CD4-positive, alpha-beta memory T cell (primary cell): ENCODE measurements at regions not wholly inside any gene's neighbourhood (a gene's known extent, or its start where the extent isn't known, plus 50 kb on each side); places are given as distances from the start of the nearest gene placed in this dataset.
A peak's percentile ranks its signal among the peaks of the same experiment; 100 is the strongest.

Source experiments
- CTCF ChIA-PET: fragments of 350-600 bp; sonication (Branson Sonifier 250); formaldehyde crosslinking; loops from one replicate; lab custom pipeline; 2021; ENCODE audit warnings: inconsistent platforms; ENCODE audit not compliant: partially characterized antibody; lab: Charles Lee
- POLR2A ChIA-PET: fragments of 350-600 bp; sonication (Branson Sonifier 250); formaldehyde crosslinking; loops from one replicate; lab custom pipeline; 2021; ENCODE audit not compliant: partially characterized antibody; lab: Charles Lee
- DNase-seq, 5 donors: peaks; one replicate each; pipeline versions ENCODE4 v3.0.0 to v3.0.0-alpha.2; 2020 to 2022; ENCODE audit warnings: mixed read lengths in 1 of 5
- H3K27ac ChIP-seq: one replicate; pipeline ENCODE4 v1.7.0; 2013; ENCODE audit warnings: low read depth, low read length
- H3K27me3 ChIP-seq: 2 replicates; pipeline ENCODE4 v1.7.0; 2013; ENCODE audit warnings: mild to moderate bottlenecking, low read length, moderate library complexity; ENCODE audit not compliant: insufficient read depth
- H3K36me3 ChIP-seq: 2 replicates; pipeline ENCODE4 v1.7.0; 2013; ENCODE audit warnings: mild to moderate bottlenecking, low read length, moderate library complexity; ENCODE audit not compliant: insufficient read depth
- H3K4me1 ChIP-seq: 2 replicates; pipeline ENCODE4 v1.7.0; 2013; ENCODE audit warnings: mild to moderate bottlenecking, low read length, moderate library complexity; ENCODE audit not compliant: insufficient read depth
- H3K4me3 ChIP-seq, 2 donors: one replicate each; pipeline ENCODE4 v1.7.0; 2013; ENCODE audit warnings: low read length in 2 of 2, mild to moderate bottlenecking in 1 of 2
- H3K9me3 ChIP-seq, 2 donors: one replicate each; pipeline ENCODE4 v1.7.0; 2013; ENCODE audit warnings: low read length in 2 of 2, control low read depth in 1 of 2; ENCODE audit not compliant: control insufficient read depth in 1 of 2
- H3K27ac Mint-ChIP-seq, 7 donors: one replicate each; pipeline ENCODE4 v1.8.0; 2020 to 2021; ENCODE audit warnings: mixed read lengths in 7 of 7, mild to moderate bottlenecking in 6 of 7, inconsistent platforms in 3 of 7, moderate library complexity in 3 of 7
- H3K27me3 Mint-ChIP-seq, 2 donors: one replicate each; pipeline ENCODE4 v1.8.0; 2020 to 2021; ENCODE audit warnings: mixed read lengths in 2 of 2
- H3K36me3 Mint-ChIP-seq, 2 donors: one replicate each; pipeline ENCODE4 v1.8.0; 2020 to 2021; ENCODE audit warnings: mixed read lengths in 2 of 2, inconsistent platforms in 1 of 2, mild to moderate bottlenecking in 1 of 2
- H3K4me1 Mint-ChIP-seq, 4 donors: one replicate each; pipeline ENCODE4 v1.8.0; 2020 to 2021; ENCODE audit warnings: mixed read lengths in 4 of 4, mild to moderate bottlenecking in 1 of 4
- H3K4me3 Mint-ChIP-seq, 8 donors: one replicate each; pipeline ENCODE4 v1.8.0; 2020 to 2021; ENCODE audit warnings: mixed read lengths in 8 of 8, mild to moderate bottlenecking in 7 of 8, moderate library complexity in 6 of 8, inconsistent platforms in 3 of 8
- H3K9me3 Mint-ChIP-seq, 8 donors: one replicate each; pipeline ENCODE4 v1.8.0; 2020 to 2021; ENCODE audit warnings: mixed read lengths in 8 of 8, mild to moderate bottlenecking in 5 of 8, inconsistent platforms in 3 of 8, moderate library complexity in 1 of 8
- intact Hi-C: fragments of 100-400 bp; cut with micrococcal nuclease; formaldehyde crosslinking; loops from one replicate; pipeline ENCODE4 v1.15.1; 2023

DNA sequence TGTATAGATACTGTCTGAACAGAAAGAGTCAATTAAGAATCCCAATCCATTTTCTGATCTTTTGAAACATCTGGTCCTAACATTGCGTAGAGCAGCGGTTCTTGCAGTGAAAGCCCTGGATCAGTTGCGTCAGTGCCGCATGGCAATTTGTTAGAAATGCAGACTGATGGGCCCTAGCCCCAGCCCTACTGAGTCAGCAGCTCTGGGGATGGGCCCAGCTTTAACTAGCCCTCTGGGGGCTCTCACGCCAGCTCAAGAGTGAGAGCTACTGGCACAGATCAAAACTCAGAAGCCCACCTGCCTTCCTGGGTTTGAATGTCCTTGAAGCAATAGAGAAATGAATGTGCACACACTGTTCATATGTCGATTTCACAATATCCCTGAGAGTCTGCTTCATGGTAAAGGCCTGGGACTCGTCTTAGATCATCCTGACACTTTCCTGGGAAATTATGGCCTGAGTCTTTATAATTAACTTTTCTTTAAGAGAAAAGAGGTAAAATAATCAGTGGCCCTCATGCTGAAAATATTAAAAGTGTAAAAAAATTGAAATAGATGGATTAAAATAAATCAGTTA lies 206.8 kb upstream of the TMTC4 start:
- H3K4me3 Mint-ChIP-seq, result no peak overlapping the region
- no peaks in the 10 kb centered on the region for H3K4me1 ChIP-seq
- CTCF ChIA-PET, result no interaction called here
- peaks cover 2 to 6% of the 10 kb centered on the region in 2 donors for H3K27me3 Mint-ChIP-seq
- H3K9me3 ChIP-seq, result no peaks in the 10 kb centered on the region
- H3K27ac Mint-ChIP-seq, result no peak overlapping the region
- no peak for DNase-seq
- no peaks in the 10 kb centered on the region for H3K36me3 ChIP-seq
- H3K36me3 Mint-ChIP-seq, result no peaks in the 10 kb centered on the region
- H3K27ac ChIP-seq, result no peak overlapping the region
- no peaks in the 10 kb centered on the region for H3K27me3 ChIP-seq
- no peaks in the 10 kb centered on the region for H3K4me1 Mint-ChIP-seq
- POLR2A ChIA-PET, result no interaction called here
- H3K4me3 ChIP-seq, result no peak overlapping the region
- intact Hi-C loops, result no loop called here
- peaks cover 0 to 7% (median 3%) of the 10 kb centered on the region in 8 donors for H3K9me3 Mint-ChIP-seq

GRCh38 chr13:100880166-100880565 lies 205.6 kb upstream of the TMTC4 start:
- Mint-ChIP-seq H3K27ac (no peak overlapping the region), H3K27me3 (peaks cover 5 to 9% of the 10 kb centered on the region in 2 donors), H3K4me1 (no peaks in the 10 kb centered on the region), H3K36me3 (no peaks in the 10 kb centered on the region), H3K9me3 (peaks cover 0 to 12% (median 6%) of the 10 kb centered on the region in 8 donors), H3K4me3 (no peak overlapping the region)
- no peaks in the 10 kb centered on the region for H3K27me3 ChIP-seq
- POLR2A ChIA-PET, result no interaction called here
- H3K4me1 ChIP-seq, result no peaks in the 10 kb centered on the region
- no peak overlapping the region for H3K4me3 ChIP-seq
- no peak overlapping the region for H3K27ac ChIP-seq
- H3K9me3 ChIP-seq, result no peaks in the 10 kb centered on the region
- H3K36me3 ChIP-seq, result no peaks in the 10 kb centered on the region
- CTCF ChIA-PET, result no interaction called here
- intact Hi-C loops, result no loop called here
- no peak for DNase-seq

- H3K4me1 ChIP-seq, result no peaks in the 10 kb centered on the region
- no peaks in the 10 kb centered on the region for H3K4me1 Mint-ChIP-seq
- peaks cover 5 to 11% of the 10 kb centered on the region in 2 donors for H3K27me3 Mint-ChIP-seq
- H3K36me3 Mint-ChIP-seq, result no peaks in the 10 kb centered on the region
- H3K36me3 ChIP-seq, result no peaks in the 10 kb centered on the region
- H3K27me3 ChIP-seq, result no peaks in the 10 kb centered on the region
- DNase-seq, result no peak
- H3K4me3 Mint-ChIP-seq, result no peak overlapping the region
- intact Hi-C loops, result no loop called here
- CTCF ChIA-PET, result no interaction called here
- no peak overlapping the region for H3K27ac ChIP-seq
- no peaks in the 10 kb centered on the region for H3K9me3 ChIP-seq
- POLR2A ChIA-PET, result no interaction called here
- no peak overlapping the region for H3K27ac Mint-ChIP-seq
- H3K9me3 Mint-ChIP-seq, result peaks cover 0 to 16% (median 6%) of the 10 kb centered on the region in 8 donors
- H3K4me3 ChIP-seq, result no peak overlapping the region
These were observed 204.7 kb upstream of the TMTC4 start for GRCh38 chr13:100879255-100879654.

GRCh38 chr13:100876044-100876403 lies 201.4 kb upstream of the TMTC4 start:
- Mint-ChIP-seq H3K9me3 (peaks cover 0 to 19% (median 6%) of the 10 kb centered on the region in 8 donors), H3K27me3 (peaks cover 5 to 10% of the 10 kb centered on the region in 2 donors), H3K4me1 (no peaks in the 10 kb centered on the region), H3K27ac (peak overlapping the region in 1 of 7 donors; percentile 43), H3K36me3 (no peaks in the 10 kb centered on the region), H3K4me3 (no peak overlapping the region)
- Histone ChIP-seq H3K27me3 (no peaks in the 10 kb centered on the region), H3K4me3 (no peak overlapping the region), H3K4me1 (no peaks in the 10 kb centered on the region), H3K27ac (no peak overlapping the region), H3K9me3 (no peaks in the 10 kb centered on the region), H3K36me3 (no peaks in the 10 kb centered on the region)
- ChIA-PET POLR2A (no interaction called here), CTCF (no interaction called here)
- intact Hi-C loops, result no loop called here
- no peak for DNase-seq

- Histone ChIP-seq H3K9me3 (no peaks in the 10 kb centered on the region), H3K27ac (no peak overlapping the region), H3K36me3 (no peaks in the 10 kb centered on the region), H3K4me3 (no peak overlapping the region), H3K27me3 (no peaks in the 10 kb centered on the region), H3K4me1 (no peaks in the 10 kb centered on the region)
- peaks cover 0 to 19% (median 6%) of the 10 kb centered on the region in 8 donors for H3K9me3 Mint-ChIP-seq
- peaks cover 5 to 12% of the 10 kb centered on the region in 2 donors for H3K27me3 Mint-ChIP-seq
- H3K27ac Mint-ChIP-seq, result no peak overlapping the region
- intact Hi-C loops, result no loop called here
- POLR2A ChIA-PET, result no interaction called here
- no peaks in the 10 kb centered on the region for H3K4me1 Mint-ChIP-seq
- H3K4me3 Mint-ChIP-seq, result no peak overlapping the region
- CTCF ChIA-PET, result no interaction called here
- no peak for DNase-seq
- H3K36me3 Mint-ChIP-seq, result no peaks in the 10 kb centered on the region
These were observed 200.9 kb upstream of the TMTC4 start for GRCh38 chr13:100875392-100876043.

DNA sequence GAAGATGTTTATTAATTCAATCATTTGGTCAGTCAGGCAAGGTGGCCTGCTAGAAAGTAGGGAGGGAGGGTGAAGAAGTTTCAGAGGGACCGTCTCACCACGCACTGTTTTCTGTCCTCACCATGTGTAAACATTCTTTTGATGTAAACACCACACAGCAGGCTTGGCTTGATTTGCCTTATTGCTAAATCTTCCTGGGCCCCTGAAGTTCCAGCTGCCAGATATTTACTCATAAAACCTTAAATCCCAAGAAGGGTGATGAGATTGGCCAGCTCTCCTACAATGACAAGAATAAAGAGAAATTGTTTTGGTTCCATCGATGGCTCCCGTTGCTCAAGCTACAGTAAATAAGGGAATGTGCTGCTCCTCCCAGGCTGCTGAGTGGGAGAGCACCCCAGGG lies 198.2 kb upstream of the TMTC4 start:
- H3K27ac ChIP-seq, result no peak overlapping the region
- no peaks in the 10 kb centered on the region for H3K9me3 ChIP-seq
- Mint-ChIP-seq H3K36me3 (no peaks in the 10 kb centered on the region), H3K4me3 (no peak overlapping the region), H3K27me3 (peaks cover 3 to 11% of the 10 kb centered on the region in 2 donors), H3K9me3 (peaks cover 0 to 29% (median 10%) of the 10 kb centered on the region in 8 donors), H3K27ac (no peak overlapping the region), H3K4me1 (no peaks in the 10 kb centered on the region)
- ChIA-PET POLR2A (no interaction called here), CTCF (no interaction called here)
- DNase-seq, result no peak
- H3K4me1 ChIP-seq, result no peaks in the 10 kb centered on the region
- H3K36me3 ChIP-seq, result no peaks in the 10 kb centered on the region
- H3K27me3 ChIP-seq, result no peaks in the 10 kb centered on the region
- H3K4me3 ChIP-seq, result no peak overlapping the region
- intact Hi-C loops, result no loop called here

DNA sequence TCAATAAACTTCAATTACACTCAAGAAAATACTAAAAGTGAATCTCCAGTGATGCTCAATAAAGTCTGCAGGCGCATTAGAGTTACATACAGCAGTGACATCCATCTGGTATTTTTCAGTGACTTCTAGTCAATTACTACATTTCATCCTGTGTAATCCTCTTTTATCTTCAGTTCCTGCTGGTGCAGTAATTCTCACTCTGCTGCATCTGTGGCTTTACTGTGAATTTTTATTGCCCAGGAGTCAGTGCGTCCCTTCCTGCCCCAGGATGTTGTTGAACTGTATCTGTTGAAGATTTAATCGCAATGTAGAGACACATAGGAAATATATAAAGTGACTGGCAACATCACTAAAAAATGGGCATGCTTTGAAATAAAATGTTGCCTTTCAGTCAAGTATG lies 196.3 kb upstream of the TMTC4 start:
- Histone ChIP-seq H3K27ac (no peak overlapping the region), H3K4me1 (no peaks in the 10 kb centered on the region), H3K4me3 (no peak overlapping the region), H3K27me3 (no peaks in the 10 kb centered on the region), H3K9me3 (no peaks in the 10 kb centered on the region), H3K36me3 (no peaks in the 10 kb centered on the region)
- Mint-ChIP-seq H3K4me1 (no peaks in the 10 kb centered on the region), H3K9me3 (peaks cover 0 to 36% (median 20%) of the 10 kb centered on the region in 8 donors), H3K36me3 (no peaks in the 10 kb centered on the region), H3K27me3 (peaks cover 0 to 7% of the 10 kb centered on the region in 2 donors), H3K4me3 (no peak overlapping the region), H3K27ac (no peak overlapping the region)
- intact Hi-C loops, result no loop called here
- DNase-seq, result no peak
- ChIA-PET POLR2A (no interaction called here), CTCF (no interaction called here)
